ENCODE measurements at regions not wholly inside any gene's neighbourhood (a gene's known extent, or its start where the extent isn't known, plus 50 kb on each side); places are given as distances from the start of the nearest gene placed in this dataset.

DNA sequence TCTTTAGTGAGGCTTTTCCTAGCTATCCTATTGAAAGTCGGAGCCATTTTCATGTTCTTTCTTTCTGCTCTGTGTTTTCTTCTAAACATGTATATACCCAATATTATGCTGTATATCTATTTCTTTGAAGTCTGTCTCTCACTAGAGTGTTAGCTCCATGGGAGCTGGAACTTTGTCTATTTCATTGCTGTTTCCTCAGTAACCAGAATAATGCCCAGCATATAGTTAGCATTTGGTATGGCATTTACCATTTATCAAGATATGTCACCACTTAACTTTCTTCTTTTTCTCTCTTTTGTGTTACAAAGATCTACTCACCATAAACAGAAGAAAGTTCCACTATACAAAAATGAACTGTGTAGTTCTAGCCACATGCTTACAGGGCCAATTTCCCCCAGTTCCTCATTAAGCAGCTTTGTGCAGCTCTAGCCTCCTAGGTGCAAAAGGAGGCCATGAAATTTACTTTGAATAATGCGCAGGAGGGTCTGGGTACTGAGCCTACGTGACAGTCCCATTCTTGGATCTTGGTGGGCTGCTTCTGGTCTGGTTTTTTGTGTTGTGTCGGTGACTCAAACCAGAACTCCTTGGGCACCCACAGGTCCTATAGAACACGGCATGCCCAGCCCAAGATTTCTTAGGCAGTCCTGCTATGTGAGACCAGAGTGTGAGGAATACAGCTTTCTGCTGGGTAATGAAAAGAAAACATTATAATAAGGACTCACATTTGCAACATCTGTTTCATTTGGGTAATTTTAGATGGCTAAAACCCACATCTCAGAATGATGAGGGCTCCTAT, 302.3 kb upstream of the IGFBP7 start:
- no peak for DNase-seq (ENCODE audit: low read depth)
- TF ChIP-seq, protein P1, sequence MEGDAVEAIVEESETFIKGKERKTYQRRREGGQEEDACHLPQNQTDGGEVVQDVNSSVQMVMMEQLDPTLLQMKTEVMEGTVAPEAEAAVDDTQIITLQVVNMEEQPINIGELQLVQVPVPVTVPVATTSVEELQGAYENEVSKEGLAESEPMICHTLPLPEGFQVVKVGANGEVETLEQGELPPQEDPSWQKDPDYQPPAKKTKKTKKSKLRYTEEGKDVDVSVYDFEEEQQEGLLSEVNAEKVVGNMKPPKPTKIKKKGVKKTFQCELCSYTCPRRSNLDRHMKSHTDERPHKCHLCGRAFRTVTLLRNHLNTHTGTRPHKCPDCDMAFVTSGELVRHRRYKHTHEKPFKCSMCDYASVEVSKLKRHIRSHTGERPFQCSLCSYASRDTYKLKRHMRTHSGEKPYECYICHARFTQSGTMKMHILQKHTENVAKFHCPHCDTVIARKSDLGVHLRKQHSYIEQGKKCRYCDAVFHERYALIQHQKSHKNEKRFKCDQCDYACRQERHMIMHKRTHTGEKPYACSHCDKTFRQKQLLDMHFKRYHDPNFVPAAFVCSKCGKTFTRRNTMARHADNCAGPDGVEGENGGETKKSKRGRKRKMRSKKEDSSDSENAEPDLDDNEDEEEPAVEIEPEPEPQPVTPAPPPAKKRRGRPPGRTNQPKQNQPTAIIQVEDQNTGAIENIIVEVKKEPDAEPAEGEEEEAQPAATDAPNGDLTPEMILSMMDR (conservative IDR thresholded peaks at IDR 0.05; ENCODE audit: low read depth, low read length): no peak
- no peak overlapping the region for H3K4me3 ChIP-seq (ENCODE audit: low read depth, low read length)

GRCh38 chr4:57410331-57411052, 300.3 kb upstream of the IGFBP7 start:
- H3K4me3 ChIP-seq (ENCODE audit: low read depth, low read length): no peak overlapping the region
- TF ChIP-seq, protein P1 (conservative IDR thresholded peaks at IDR 0.05; ENCODE audit: low read depth, low read length): no peak
- no peak for DNase-seq (ENCODE audit: low read depth)

GRCh38 chr4:57405359-57405758, 295.2 kb upstream of the IGFBP7 start:
- no peak for DNase-seq (ENCODE audit: low read depth)
- H3K4me3 ChIP-seq (ENCODE audit: low read depth, low read length): no peak overlapping the region
- TF ChIP-seq, protein P1 (conservative IDR thresholded peaks at IDR 0.05; ENCODE audit: low read depth, low read length): no peak

DNA sequence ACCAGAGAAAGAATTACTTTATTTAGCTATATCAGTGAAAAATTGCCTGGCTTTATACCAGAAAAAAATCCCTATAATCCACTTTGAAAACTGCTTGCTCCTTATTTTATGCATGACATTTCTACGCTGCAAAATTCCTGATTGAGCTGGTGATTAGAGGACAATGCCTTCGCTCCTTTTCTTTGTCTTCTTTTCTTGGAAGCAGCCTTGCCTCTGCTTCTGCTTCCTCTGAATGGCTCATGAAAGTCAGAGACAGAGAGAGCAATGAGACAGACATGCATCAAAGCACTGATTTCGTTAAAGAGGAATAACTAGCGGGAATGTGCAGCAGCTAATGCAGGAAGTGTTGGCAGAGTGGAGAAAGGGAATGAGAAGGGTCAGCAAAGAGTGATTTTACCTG, 294.3 kb upstream of the IGFBP7 start:
- DNase-seq (ENCODE audit: low read depth): no peak
- H3K4me3 ChIP-seq (ENCODE audit: low read depth, low read length): no peak overlapping the region
- TF ChIP-seq, protein P1 (conservative IDR thresholded peaks at IDR 0.05; ENCODE audit: low read depth, low read length): no peak

DNA sequence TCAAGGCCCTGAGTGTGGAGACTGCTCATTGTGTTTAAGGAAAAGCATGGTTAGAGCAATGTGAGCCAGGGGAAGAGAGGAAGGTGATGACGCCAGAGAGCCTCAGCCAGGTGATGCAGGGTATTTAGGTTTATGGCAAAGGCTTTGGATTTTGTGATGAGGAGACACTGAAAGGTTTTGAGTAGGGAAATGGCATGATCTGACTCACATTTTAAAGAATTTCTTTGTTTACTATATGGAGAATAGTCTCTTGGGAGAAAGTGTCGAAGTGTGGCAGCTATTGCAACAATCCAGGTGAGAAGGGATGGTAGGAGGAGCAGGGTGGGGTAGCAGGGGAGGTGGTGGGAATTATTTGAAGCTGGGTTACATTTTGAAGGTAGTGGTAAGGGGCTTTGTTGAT, 293.4 kb upstream of the IGFBP7 start:
- DNase-seq (ENCODE audit: low read depth): no peak
- TF ChIP-seq, protein P1 (conservative IDR thresholded peaks at IDR 0.05; ENCODE audit: low read depth, low read length): no peak
- H3K4me3 ChIP-seq (ENCODE audit: low read depth, low read length): no peak overlapping the region

DNA sequence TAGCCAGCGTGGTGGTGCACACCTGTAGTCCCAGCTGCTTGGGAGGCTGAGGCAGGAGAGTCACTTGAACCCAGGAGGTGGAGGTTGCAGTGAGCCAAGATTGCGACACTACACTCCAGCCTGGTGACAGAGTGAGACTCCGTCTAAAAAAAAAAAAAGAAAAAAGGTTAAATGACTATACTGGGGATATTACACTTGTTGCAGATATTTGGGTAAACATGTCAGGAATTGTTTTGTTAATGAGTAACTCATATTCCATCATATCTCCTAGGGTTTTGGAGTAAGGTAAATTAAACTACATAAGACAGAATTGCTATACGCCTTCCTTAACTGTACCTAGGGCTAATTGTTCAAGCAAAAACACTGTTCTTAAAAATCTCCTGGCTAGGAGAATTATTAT, 291.4 kb upstream of the IGFBP7 start:
- no peak for DNase-seq (ENCODE audit: low read depth)
- TF ChIP-seq, protein P1 (conservative IDR thresholded peaks at IDR 0.05; ENCODE audit: low read depth, low read length): no peak
- no peak overlapping the region for H3K4me3 ChIP-seq (ENCODE audit: low read depth, low read length)
